ENCODE measurements at regions not wholly inside any gene's neighbourhood (a gene's known extent, or its start where the extent isn't known, plus 50 kb on each side); places are given as distances from the start of the nearest gene placed in this dataset.

- TF ChIP-seq ATAD3A (CRISPR knock-in tag; IDR thresholded peaks at IDR 0.05) (no peak), YEATS4 (CRISPR knock-in tag; IDR thresholded peaks at IDR 0.05; ENCODE audit: borderline replicate concordance) (0 out of 2 replicates have a peak, but pooled peaks have one; percentile 19), SATB2 (CRISPR knock-in tag; IDR thresholded peaks at IDR 0.05) (no peak), SYNCRIP (IDR thresholded peaks at IDR 0.05; ENCODE audit: insufficient read depth, low read depth, low read length) (no peak), ELF3 (CRISPR knock-in tag; IDR thresholded peaks at IDR 0.05) (no peak), NONO (IDR thresholded peaks at IDR 0.05) (no peak), NONO (CRISPR knock-in tag; conservative IDR thresholded peaks at IDR 0.05) (no peak), ZBTB26 (CRISPR knock-in tag; IDR thresholded peaks at IDR 0.05; ENCODE audit: borderline replicate concordance) (no peak), ZNF615 (CRISPR knock-in tag; IDR thresholded peaks at IDR 0.05; ENCODE audit: borderline replicate concordance) (no peak), ZNF263 (CRISPR knock-in tag; IDR thresholded peaks at IDR 0.05) (0 out of 2 replicates have a peak, but pooled peaks have one; percentile 47), RFXAP (CRISPR knock-in tag; IDR thresholded peaks at IDR 0.05; ENCODE audit: borderline replicate concordance) (no peak), KLF15 (CRISPR knock-in tag; IDR thresholded peaks at IDR 0.05; ENCODE audit: borderline replicate concordance) (no peak), ZNF567 (CRISPR knock-in tag; IDR thresholded peaks at IDR 0.05; ENCODE audit: borderline replicate concordance) (no peak), TBP (CRISPR knock-in tag; IDR thresholded peaks at IDR 0.05) (no peak), SUZ12 (IDR thresholded peaks at IDR 0.05; ENCODE audit: low read depth, low read length) (no peak), HMGXB3 (CRISPR knock-in tag; IDR thresholded peaks at IDR 0.05; ENCODE audit: borderline replicate concordance) (no peak), ZNF264 (CRISPR knock-in tag; IDR thresholded peaks at IDR 0.05) (no peak), PPARG (CRISPR knock-in tag; conservative IDR thresholded peaks at IDR 0.05) (peak; percentile 33; the same call in 1 of the 2 replicates), ZNF619 (CRISPR knock-in tag; IDR thresholded peaks at IDR 0.05) (0 out of 2 replicates have a peak, but pooled peaks have one; percentile 67), THYN1 (CRISPR knock-in tag; IDR thresholded peaks at IDR 0.05; ENCODE audit: borderline replicate concordance, low read depth) (no peak), ZNF678 (CRISPR knock-in tag; IDR thresholded peaks at IDR 0.05) (no peak), ZNF333 (CRISPR knock-in tag; IDR thresholded peaks at IDR 0.05; ENCODE audit: borderline replicate concordance) (no peak), MXD1 (CRISPR knock-in tag; IDR thresholded peaks at IDR 0.05) (no peak), MAF1 (CRISPR knock-in tag; IDR thresholded peaks at IDR 0.05; ENCODE audit: borderline replicate concordance) (no peak), BRCA1 (CRISPR knock-in tag; IDR thresholded peaks at IDR 0.05) (no peak), AGO1 (IDR thresholded peaks at IDR 0.05; ENCODE audit: low read depth, low read length, poor library complexity, severe bottlenecking) (no peak), SP140L (CRISPR knock-in tag; IDR thresholded peaks at IDR 0.05; ENCODE audit: borderline replicate concordance) (no peak), BORCS8-MEF2B (CRISPR knock-in tag; IDR thresholded peaks at IDR 0.05) (no peak; the same call in 1 of the 2 replicates)
Measured at GRCh38 chr2:20506201-20506685, 59.4 kb downstream of the RHOB start (continued).

Measured in HepG2 (cell line).